GM23248 (cell line): ENCODE measurements at regions not wholly inside any gene's neighbourhood (a gene's known extent, or its start where the extent isn't known, plus 50 kb on each side); places are given as distances from the start of the nearest gene placed in this dataset.

Source experiments
- DNase-seq: peaks from one replicate; pipeline ENCODE4 v3.0.0-alpha.2; 2015
- H2AFZ ChIP-seq: fragments of 200-600 bp; sonication (generic); 2 replicates; pipeline ENCODE4 v1.6.1; 2016; ENCODE audit warnings: antibody characterized with exemption
- H3F3A ChIP-seq: fragments of 200-600 bp; sonication (generic); 2 replicates; pipeline ENCODE4 v1.6.1; 2016; ENCODE audit warnings: mild to moderate bottlenecking, antibody characterized with exemption, mixed run types; ENCODE audit not compliant: insufficient read depth
- H3K27ac ChIP-seq: fragments of 200-600 bp; sonication (generic); 2 replicates; pipeline ENCODE4 v1.5.1; 2016; ENCODE audit warnings: mild to moderate bottlenecking
- H3K27me3 ChIP-seq: fragments of 200-600 bp; sonication (generic); replicated peaks from 2 replicates; pipeline ENCODE4 v1.6.1; 2016; ENCODE audit warnings: mild to moderate bottlenecking; ENCODE audit not compliant: insufficient read depth
- H3K36me3 ChIP-seq: fragments of 200-600 bp; sonication (generic); 2 replicates; pipeline ENCODE4 v1.6.1; 2016; ENCODE audit warnings: low read depth, mild to moderate bottlenecking
- H3K4me1 ChIP-seq: fragments of 200-600 bp; sonication (generic); 2 replicates; pipeline ENCODE4 v1.6.1; 2016; ENCODE audit warnings: mild to moderate bottlenecking; ENCODE audit not compliant: insufficient read depth
- H3K4me2 ChIP-seq: fragments of 200-600 bp; sonication (generic); one replicate; pipeline ENCODE4 v1.6.1; 2016; ENCODE audit warnings: mild to moderate bottlenecking; ENCODE audit not compliant: unreplicated experiment
- H3K4me3 ChIP-seq: fragments of 200-600 bp; sonication (generic); 2 replicates; pipeline ENCODE4 v1.5.1; 2016; ENCODE audit warnings: mild to moderate bottlenecking
- H3K79me2 ChIP-seq: fragments of 200-600 bp; sonication (generic); 2 replicates; pipeline ENCODE4 v1.6.1; 2016; ENCODE audit warnings: mild to moderate bottlenecking; ENCODE audit not compliant: insufficient read depth
- H3K9ac ChIP-seq: fragments of 200-600 bp; sonication (generic); 2 replicates; pipeline ENCODE4 v1.6.1; 2016; ENCODE audit warnings: mild to moderate bottlenecking
- H3K9me2 ChIP-seq: fragments of 200-600 bp; sonication (generic); 2 replicates; pipeline ENCODE4 v1.6.1; 2016; ENCODE audit warnings: mixed run types, mild to moderate bottlenecking, moderate library complexity; ENCODE audit not compliant: insufficient read depth
- H3K9me3 ChIP-seq: fragments of 200-600 bp; sonication (generic); one replicate; pipeline ENCODE4 v1.6.1; 2017; ENCODE audit warnings: low read depth
- H4K20me1 ChIP-seq: fragments of 200-600 bp; sonication (generic); 2 replicates; pipeline ENCODE4 v1.6.0; 2016; ENCODE audit not compliant: insufficient read depth
- EZH2 ChIP-seq: fragments of 200-600 bp; sonication (generic); IDR thresholded peaks from 2 replicates; pipeline ENCODE4 v1.6.1; 2018; ENCODE audit warnings: antibody characterized with exemption, mild to moderate bottlenecking; ENCODE audit not compliant: insufficient read depth, poor library complexity, severe bottlenecking
- EZH2phosphoT487 ChIP-seq: fragments of 200-600 bp; sonication (generic); IDR thresholded peaks from 2 replicates; pipeline ENCODE4 v1.6.1; 2018; ENCODE audit warnings: antibody characterized with exemption, moderate library complexity, mild to moderate bottlenecking, low read depth; ENCODE audit not compliant: insufficient read depth
- WGBS, 2 experiments: methylation state at CpG; one replicate each; pipeline ENCODE4 v1.1.6; 2015 to 2017; ENCODE audit warnings: low lambda C conversion rate in 2 of 2, low coverage in 1 of 2; ENCODE audit errors: missing lambda C conversion rate in 2 of 2; 5-methylcytosine and 5-hydroxymethylcytosine counted together
- in situ Hi-C: fragments of 300-500 bp; cut with MboI; formaldehyde crosslinking; loops from 2 replicates; pipeline ENCODE4 v1.15.0; 2020

- Histone ChIP-seq H3F3A (no peaks in the 10 kb centered on the region), H3K9me2 (no peaks in the 10 kb centered on the region), H3K4me2 (no peak overlapping the region), H3K27me3 (peaks cover 4% of the 10 kb centered on the region; the same call in 1 of the 2 replicates), H3K9ac (no peak overlapping the region), H3K79me2 (no peaks in the 10 kb centered on the region), H3K4me3 (no peak overlapping the region), H3K4me1 (no peaks in the 10 kb centered on the region), H3K36me3 (no peaks in the 10 kb centered on the region), H3K27ac (no peak overlapping the region), H2AFZ (no peak overlapping the region), H4K20me1 (no peaks in the 10 kb centered on the region), H3K9me3 (no peaks in the 10 kb centered on the region)
- DNase-seq: no peak
- WGBS, 2 experiments: 42 to 43% methylated on average over 6 of the region's 6 CpGs
- TF ChIP-seq EZH2 (no peak), EZH2phosphoT487 (no peak)
- in situ Hi-C loops: no loop called here
These were observed 127.3 kb downstream of the DDX1 start for GRCh38 chr2:15718944-15719323.

- in situ Hi-C loops: no loop called here
- H3K27me3 ChIP-seq: peaks cover 4% of the 10 kb centered on the region; the same call in 1 of the 2 replicates
- 40 to 43% methylated on average over 8 of the region's 8 CpGs for WGBS, 2 experiments
- no peaks in the 10 kb centered on the region for H4K20me1 ChIP-seq
- no peaks in the 10 kb centered on the region for H3K79me2 ChIP-seq
- H3K36me3 ChIP-seq: no peaks in the 10 kb centered on the region
- H3K27ac ChIP-seq: no peak overlapping the region
- no peak overlapping the region for H3K9ac ChIP-seq
- no peaks in the 10 kb centered on the region for H3F3A ChIP-seq
- TF ChIP-seq EZH2 (no peak), EZH2phosphoT487 (no peak)
- no peak overlapping the region for H3K4me3 ChIP-seq
- no peak for DNase-seq
- H3K4me2 ChIP-seq: no peak overlapping the region
- H3K4me1 ChIP-seq: no peaks in the 10 kb centered on the region
- no peaks in the 10 kb centered on the region for H3K9me2 ChIP-seq
- H2AFZ ChIP-seq: no peak overlapping the region
- H3K9me3 ChIP-seq: no peaks in the 10 kb centered on the region
These were observed 128.1 kb downstream of the DDX1 start for GRCh38 chr2:15719566-15720313.

GRCh38 chr2:15720561-15721307, 129.1 kb downstream of the DDX1 start:
- Histone ChIP-seq H3K4me2 (no peak overlapping the region), H3F3A (no peaks in the 10 kb centered on the region), H3K79me2 (no peaks in the 10 kb centered on the region), H2AFZ (no peak overlapping the region), H3K27me3 (peaks cover 8% of the 10 kb centered on the region; the same call in 1 of the 2 replicates), H3K4me3 (no peak overlapping the region), H3K9ac (no peak overlapping the region), H4K20me1 (no peaks in the 10 kb centered on the region), H3K36me3 (no peaks in the 10 kb centered on the region), H3K4me1 (no peaks in the 10 kb centered on the region), H3K27ac (no peak overlapping the region), H3K9me3 (no peaks in the 10 kb centered on the region), H3K9me2 (no peaks in the 10 kb centered on the region)
- no peak for TF ChIP-seq EZH2phosphoT487
- no peak for TF ChIP-seq EZH2
- WGBS, 2 experiments: 50 to 56% methylated on average over 9 of the region's 9 CpGs
- in situ Hi-C loops: no loop called here
- DNase-seq: no peak

GRCh38 chr2:15721411-15722067, 129.9 kb downstream of the DDX1 start:
- no peak overlapping the region for H3K4me2 ChIP-seq
- no peak overlapping the region for H3K27ac ChIP-seq
- WGBS, 2 experiments: 37 to 39% methylated on average over 10 of the region's 10 CpGs
- no peak for TF ChIP-seq EZH2phosphoT487
- no peak for TF ChIP-seq EZH2
- H3F3A ChIP-seq: no peaks in the 10 kb centered on the region
- no peak overlapping the region for H3K9ac ChIP-seq
- no peaks in the 10 kb centered on the region for H3K4me1 ChIP-seq
- DNase-seq: no peak
- H3K36me3 ChIP-seq: no peaks in the 10 kb centered on the region
- H3K79me2 ChIP-seq: no peaks in the 10 kb centered on the region
- H3K9me2 ChIP-seq: no peaks in the 10 kb centered on the region
- no peak overlapping the region for H2AFZ ChIP-seq
- no peak overlapping the region for H3K4me3 ChIP-seq
- in situ Hi-C loops: no loop called here
- no peaks in the 10 kb centered on the region for H3K9me3 ChIP-seq
- no peaks in the 10 kb centered on the region for H4K20me1 ChIP-seq
- H3K27me3 ChIP-seq: peaks cover 8% of the 10 kb centered on the region; the same call in 1 of the 2 replicates
